H9 (cell line): ENCODE measurements at regions not wholly inside any gene's neighbourhood (a gene's known extent, or its start where the extent isn't known, plus 50 kb on each side); places are given as distances from the start of the nearest gene placed in this dataset.

Source experiments
- DNase-seq: peaks from one replicate; pipeline ENCODE4 v3.0.0-alpha.2; 2017
- H2AFZ ChIP-seq: one replicate; pipeline ENCODE4 v1.6.1; 2013; ENCODE audit warnings: mild to moderate bottlenecking, low read length, control low read depth, moderate library complexity
- H2AK5ac ChIP-seq: 2 replicates; pipeline ENCODE4 v1.6.1; 2013; ENCODE audit warnings: low read length, control low read depth, mixed read lengths; ENCODE audit not compliant: insufficient read length
- H2BK120ac ChIP-seq: one replicate; pipeline ENCODE4 v1.6.1; 2013; ENCODE audit warnings: low read depth, mild to moderate bottlenecking, low read length, control low read depth, inconsistent platforms; ENCODE audit not compliant: poor library complexity, severe bottlenecking
- H2BK12ac ChIP-seq: 2 replicates; pipeline ENCODE4 v1.6.1; 2013; ENCODE audit warnings: low read length, control low read depth, mixed read lengths, low read depth; ENCODE audit not compliant: insufficient read length
- H2BK15ac ChIP-seq: 2 replicates; pipeline ENCODE4 v1.6.1; 2013; ENCODE audit warnings: low read depth, low read length, control low read depth
- H2BK20ac ChIP-seq: one replicate; pipeline ENCODE4 v1.6.1; 2013; ENCODE audit warnings: low read depth, mild to moderate bottlenecking, low read length, control low read depth, inconsistent platforms; ENCODE audit not compliant: poor library complexity, severe bottlenecking
- H2BK5ac ChIP-seq: 2 replicates; pipeline ENCODE4 v1.6.1; 2013; ENCODE audit warnings: low read length, control low read depth, mixed read lengths; ENCODE audit not compliant: insufficient read length
- H3K14ac ChIP-seq: 2 replicates; pipeline ENCODE4 v1.6.1; 2013; ENCODE audit warnings: low read length, control low read depth; ENCODE audit not compliant: insufficient read depth
- H3K18ac ChIP-seq: 2 replicates; pipeline ENCODE4 v1.6.1; 2013; ENCODE audit warnings: low read depth, mild to moderate bottlenecking, mixed read lengths, low read length, control low read depth; ENCODE audit not compliant: insufficient read length
- H3K23ac ChIP-seq: 2 replicates; pipeline ENCODE4 v1.6.1; 2013; ENCODE audit warnings: low read length, control low read depth, mixed read lengths, low read depth; ENCODE audit not compliant: insufficient read length
- H3K23me2 ChIP-seq: 2 replicates; pipeline ENCODE4 v1.6.1; 2013; ENCODE audit warnings: low read depth, mild to moderate bottlenecking, mixed read lengths, low read length, control low read depth; ENCODE audit not compliant: insufficient read length, poor library complexity, severe bottlenecking
- H3K27ac ChIP-seq: 2 replicates; pipeline ENCODE4 v1.5.1; 2013; ENCODE audit warnings: low read length, control low read depth, mixed read lengths, low read depth; ENCODE audit not compliant: insufficient read length
- H3K27me3 ChIP-seq: 2 replicates; pipeline ENCODE4 v1.6.1; 2013; ENCODE audit warnings: low read length, control low read depth, inconsistent platforms; ENCODE audit not compliant: insufficient read depth
- H3K4ac ChIP-seq: 2 replicates; pipeline ENCODE4 v1.6.1; 2013; ENCODE audit warnings: low read depth, mild to moderate bottlenecking, control low read depth, inconsistent platforms, low read length, moderate library complexity
- H3K4me1 ChIP-seq: 2 replicates; pipeline ENCODE4 v1.6.1; 2013; ENCODE audit warnings: low read length, control low read depth, inconsistent platforms; ENCODE audit not compliant: insufficient read depth
- H3K4me2 ChIP-seq: 2 replicates; pipeline ENCODE4 v1.6.1; 2013; ENCODE audit warnings: low read length, control low read depth, mixed read lengths; ENCODE audit not compliant: insufficient read length, insufficient read depth
- H3K56ac ChIP-seq: 2 replicates; pipeline ENCODE4 v1.6.1; 2013; ENCODE audit warnings: low read depth, mild to moderate bottlenecking, mixed read lengths, low read length, control low read depth; ENCODE audit not compliant: insufficient read length
- H3K79me1 ChIP-seq: 2 replicates; pipeline ENCODE4 v1.6.1; 2013; ENCODE audit warnings: low read depth, mild to moderate bottlenecking, moderate library complexity, low read length, control low read depth, inconsistent platforms; ENCODE audit not compliant: insufficient read depth, poor library complexity, severe bottlenecking
- H3K79me2 ChIP-seq: 2 replicates; pipeline ENCODE4 v1.6.1; 2013; ENCODE audit warnings: low read length, control low read depth, inconsistent platforms; ENCODE audit not compliant: insufficient read depth
- H3K9ac ChIP-seq: 2 replicates; pipeline ENCODE4 v1.6.1; 2013; ENCODE audit warnings: low read length, control low read depth, mixed read lengths; ENCODE audit not compliant: insufficient read length; ENCODE audit errors: extremely low read depth
- H3K9me3 ChIP-seq: one replicate; pipeline ENCODE4 v1.6.1; 2013; ENCODE audit warnings: low read depth, low read length, inconsistent platforms; ENCODE audit not compliant: control insufficient read depth
- H3T11ph ChIP-seq: one replicate; pipeline ENCODE4 v1.6.1; 2013; ENCODE audit warnings: mild to moderate bottlenecking, low read length, control low read depth, inconsistent platforms
- H4K20me1 ChIP-seq: one replicate; pipeline ENCODE4 v1.6.1; 2013; ENCODE audit not compliant: control insufficient read depth, insufficient read length, insufficient read depth
- H4K5ac ChIP-seq: 2 replicates; pipeline ENCODE4 v1.6.1; 2013; ENCODE audit warnings: low read depth, mild to moderate bottlenecking, mixed read lengths, low read length, control low read depth; ENCODE audit not compliant: insufficient read length
- H4K8ac ChIP-seq: replicated peaks from 2 replicates; pipeline ENCODE4 v1.6.1; 2013; ENCODE audit warnings: low read length, control low read depth, mixed read lengths, low read depth; ENCODE audit not compliant: insufficient read length
- H4K91ac ChIP-seq: 2 replicates; pipeline ENCODE4 v1.6.1; 2013; ENCODE audit warnings: low read depth, mild to moderate bottlenecking, moderate library complexity, mixed read lengths, low read length, control low read depth; ENCODE audit not compliant: insufficient read length
- H3K27ac Mint-ChIP-seq, 3 experiments: 2 replicates in 2 of 3; 3 replicates in 1 of 3; pipeline ENCODE4 v1.8.0; 2020 to 2021; ENCODE audit warnings: mixed read lengths in 3 of 3, mild to moderate bottlenecking in 1 of 3, moderate library complexity in 1 of 3
- H3K27me3 Mint-ChIP-seq: 2 replicates; pipeline ENCODE4 v1.8.0; 2021; ENCODE audit warnings: low read depth, mild to moderate bottlenecking, moderate library complexity, mixed read lengths
- H3K36me3 Mint-ChIP-seq, 3 experiments: 2 replicates in 2 of 3; 3 replicates in 1 of 3; pipeline ENCODE4 v1.8.0; 2020 to 2021; ENCODE audit warnings: low read depth in 3 of 3, mixed read lengths in 3 of 3; ENCODE audit not compliant: insufficient read depth in 1 of 3
- H3K4me1 Mint-ChIP-seq, 2 experiments: 2 replicates each; pipeline ENCODE4 v1.8.0; 2020; ENCODE audit warnings: mixed read lengths in 2 of 2
- H3K4me3 Mint-ChIP-seq, 2 experiments: 2 replicates in 1 of 2; 3 replicates in 1 of 2; pipeline ENCODE4 v1.8.0; 2020 to 2021; ENCODE audit warnings: mild to moderate bottlenecking in 2 of 2, mixed read lengths in 2 of 2, moderate library complexity in 1 of 2
- H3K9me3 Mint-ChIP-seq, 2 experiments: 2 replicates in 1 of 2; 3 replicates in 1 of 2; pipeline ENCODE4 v1.8.0; 2020; ENCODE audit warnings: mild to moderate bottlenecking in 2 of 2, mixed read lengths in 2 of 2, moderate library complexity in 1 of 2
- WGBS: extraction: QIAGEN DNeasy Blood & Tissue Kit; methylation state at CpG from one replicate; pipeline ENCODE4 v1.1.7; 2013; ENCODE audit warnings: missing lambda C conversion rate, low lambda C conversion rate, mixed read lengths; ENCODE audit not compliant: insufficient read length; ENCODE audit errors: extremely low coverage; 5-methylcytosine and 5-hydroxymethylcytosine counted together
- TF ChIP-seq, protein P1 (sequence below): fragments of 200-600 bp; sonication (generic); conservative IDR thresholded peaks from 3 replicates; pipeline ENCODE4 v1.8.0; 2021; ENCODE audit warnings: antibody characterized with exemption, mild to moderate bottlenecking

DNA sequence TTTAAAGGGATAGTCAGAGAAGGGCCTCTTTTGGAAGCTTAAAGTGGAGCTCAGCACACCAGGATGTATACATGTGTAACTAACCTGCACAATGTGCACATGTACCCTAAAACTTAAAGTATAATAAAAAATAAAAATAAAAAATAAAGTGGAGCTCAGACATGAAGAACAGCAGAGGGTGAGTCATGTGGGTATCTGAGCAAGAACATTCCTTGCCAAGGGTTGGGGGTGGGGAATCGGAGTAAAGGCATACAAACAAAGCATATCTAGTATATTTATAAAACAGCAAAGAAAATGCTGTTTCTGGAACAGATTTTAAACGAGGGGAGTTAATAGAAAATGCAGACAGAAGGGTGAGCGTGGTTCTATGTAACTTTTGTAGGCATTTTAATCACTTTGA lies 562.6 kb upstream of the ANO3 start:
- H3K27ac Mint-ChIP-seq = no peak overlapping the region
- H3K4me1 Mint-ChIP-seq = peaks cover 10 to 11% of the 10 kb centered on the region in 2 experiments
- H4K91ac ChIP-seq = no peak overlapping the region
- H4K8ac ChIP-seq = no peak overlapping the region
- H4K5ac ChIP-seq = no peak overlapping the region
- no peak overlapping the region for H3T11ph ChIP-seq
- TF ChIP-seq, protein P1, sequence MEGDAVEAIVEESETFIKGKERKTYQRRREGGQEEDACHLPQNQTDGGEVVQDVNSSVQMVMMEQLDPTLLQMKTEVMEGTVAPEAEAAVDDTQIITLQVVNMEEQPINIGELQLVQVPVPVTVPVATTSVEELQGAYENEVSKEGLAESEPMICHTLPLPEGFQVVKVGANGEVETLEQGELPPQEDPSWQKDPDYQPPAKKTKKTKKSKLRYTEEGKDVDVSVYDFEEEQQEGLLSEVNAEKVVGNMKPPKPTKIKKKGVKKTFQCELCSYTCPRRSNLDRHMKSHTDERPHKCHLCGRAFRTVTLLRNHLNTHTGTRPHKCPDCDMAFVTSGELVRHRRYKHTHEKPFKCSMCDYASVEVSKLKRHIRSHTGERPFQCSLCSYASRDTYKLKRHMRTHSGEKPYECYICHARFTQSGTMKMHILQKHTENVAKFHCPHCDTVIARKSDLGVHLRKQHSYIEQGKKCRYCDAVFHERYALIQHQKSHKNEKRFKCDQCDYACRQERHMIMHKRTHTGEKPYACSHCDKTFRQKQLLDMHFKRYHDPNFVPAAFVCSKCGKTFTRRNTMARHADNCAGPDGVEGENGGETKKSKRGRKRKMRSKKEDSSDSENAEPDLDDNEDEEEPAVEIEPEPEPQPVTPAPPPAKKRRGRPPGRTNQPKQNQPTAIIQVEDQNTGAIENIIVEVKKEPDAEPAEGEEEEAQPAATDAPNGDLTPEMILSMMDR = no peak
- no peak overlapping the region for H2BK120ac ChIP-seq
- no peak overlapping the region for H3K4ac ChIP-seq
- no peak overlapping the region for H2BK15ac ChIP-seq
- H4K20me1 ChIP-seq = no peaks in the 10 kb centered on the region
- H3K27ac ChIP-seq = no peak overlapping the region
- no peak overlapping the region for H2BK12ac ChIP-seq
- no peak overlapping the region for H2BK20ac ChIP-seq
- no peak overlapping the region for H3K56ac ChIP-seq
- no peaks in the 10 kb centered on the region for H3K79me1 ChIP-seq
- no peaks in the 10 kb centered on the region for H3K9me3 ChIP-seq
- no peaks in the 10 kb centered on the region for H3K79me2 ChIP-seq
- DNase-seq = no peak
- no peaks in the 10 kb centered on the region for H3K9me3 Mint-ChIP-seq
- H2AK5ac ChIP-seq = no peak overlapping the region
- H2BK5ac ChIP-seq = no peak overlapping the region
- no CpG with 5 or more reads among the region's 3 CpGs for WGBS
- no peak overlapping the region for H3K4me3 Mint-ChIP-seq
- H3K23ac ChIP-seq = no peak overlapping the region
- H3K14ac ChIP-seq = no peak overlapping the region
- H3K23me2 ChIP-seq = no peaks in the 10 kb centered on the region
- no peaks in the 10 kb centered on the region; the same call in 1 of the 2 replicates for H3K4me1 ChIP-seq
- H3K4me2 ChIP-seq = no peak overlapping the region
- H3K36me3 Mint-ChIP-seq = no peaks in the 10 kb centered on the region
- H3K27me3 ChIP-seq = no peaks in the 10 kb centered on the region
- H3K27me3 Mint-ChIP-seq = no peaks in the 10 kb centered on the region
- H3K9ac ChIP-seq = no peak overlapping the region
- no peak overlapping the region for H3K18ac ChIP-seq
- H2AFZ ChIP-seq = no peak overlapping the region
